Right atrium auricular region (tissue), 2 donors: ENCODE measurements at regions not wholly inside any gene's neighbourhood (a gene's known extent, or its start where the extent isn't known, plus 50 kb on each side); places are given as distances from the start of the nearest gene placed in this dataset.

Experiments
- DNase-seq: peaks from one replicate; pipeline ENCODE4 v3.0.0-alpha.2; 2019; ENCODE audit warnings: low spot score
- H3K27ac ChIP-seq, 2 donors: fragments of 200-600 bp; sonication (generic); 1 replicate in 1 of 2; 2 replicates in 1 of 2; pipeline ENCODE4 v1.5.1; 2016 to 2019
- H3K27me3 ChIP-seq, 2 donors: fragments of 200-600 bp; sonication (generic); one replicate each; pipeline versions ENCODE4 v1.5.1 to v1.6.0; 2017 to 2019
- H3K36me3 ChIP-seq: fragments of 200-600 bp; sonication (generic); one replicate; pipeline ENCODE4 v1.5.1; 2016
- H3K4me1 ChIP-seq, 2 donors: fragments of 200-600 bp; sonication (generic); one replicate each; pipeline versions ENCODE4 v1.5.1 to v1.6.0; 2017 to 2019
- H3K4me3 ChIP-seq, 2 donors: fragments of 200-600 bp; sonication (generic); 1 replicate in 1 of 2; 2 replicates in 1 of 2; pipeline ENCODE4 v1.5.1; 2017 to 2019; ENCODE audit warnings: mild to moderate bottlenecking in 1 of 2, moderate library complexity in 1 of 2
- H3K9me3 ChIP-seq, 2 donors: fragments of 200-600 bp; sonication (generic); one replicate each; pipeline ENCODE4 v1.5.1; 2019
- TF ChIP-seq, protein P1 (sequence below), 2 donors: fragments of 200-600 bp; sonication (generic); IDR thresholded peaks; one replicate each; pipeline ENCODE4 v1.5.1; 2019; ENCODE audit warnings: antibody characterized with exemption in 2 of 2

DNA sequence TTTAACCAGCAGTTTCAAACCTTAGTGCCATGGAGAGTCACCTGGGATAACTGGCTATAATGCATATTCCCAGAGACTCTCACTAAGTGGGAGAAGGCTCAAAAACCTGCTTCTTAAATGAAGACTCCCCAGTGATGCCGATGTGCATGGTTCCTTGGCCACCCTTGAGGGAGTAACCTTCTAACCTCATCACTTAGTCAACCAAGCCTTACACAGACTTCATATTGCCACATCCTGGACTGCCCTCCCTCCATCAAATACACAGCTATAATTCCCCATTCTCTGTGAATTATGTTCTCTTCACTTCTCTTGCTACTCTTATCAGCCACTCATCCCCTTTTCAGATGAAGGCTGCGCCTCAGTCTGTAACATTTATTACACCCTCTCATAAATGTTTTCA is 462.9 kb upstream of the RGPD4 start:
- TF ChIP-seq, protein P1, sequence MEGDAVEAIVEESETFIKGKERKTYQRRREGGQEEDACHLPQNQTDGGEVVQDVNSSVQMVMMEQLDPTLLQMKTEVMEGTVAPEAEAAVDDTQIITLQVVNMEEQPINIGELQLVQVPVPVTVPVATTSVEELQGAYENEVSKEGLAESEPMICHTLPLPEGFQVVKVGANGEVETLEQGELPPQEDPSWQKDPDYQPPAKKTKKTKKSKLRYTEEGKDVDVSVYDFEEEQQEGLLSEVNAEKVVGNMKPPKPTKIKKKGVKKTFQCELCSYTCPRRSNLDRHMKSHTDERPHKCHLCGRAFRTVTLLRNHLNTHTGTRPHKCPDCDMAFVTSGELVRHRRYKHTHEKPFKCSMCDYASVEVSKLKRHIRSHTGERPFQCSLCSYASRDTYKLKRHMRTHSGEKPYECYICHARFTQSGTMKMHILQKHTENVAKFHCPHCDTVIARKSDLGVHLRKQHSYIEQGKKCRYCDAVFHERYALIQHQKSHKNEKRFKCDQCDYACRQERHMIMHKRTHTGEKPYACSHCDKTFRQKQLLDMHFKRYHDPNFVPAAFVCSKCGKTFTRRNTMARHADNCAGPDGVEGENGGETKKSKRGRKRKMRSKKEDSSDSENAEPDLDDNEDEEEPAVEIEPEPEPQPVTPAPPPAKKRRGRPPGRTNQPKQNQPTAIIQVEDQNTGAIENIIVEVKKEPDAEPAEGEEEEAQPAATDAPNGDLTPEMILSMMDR (IDR thresholded peaks at IDR 0.05) = no peak
- Histone ChIP-seq H3K27ac (no peak overlapping the region), H3K36me3 (no peaks in the 10 kb centered on the region)

DNA sequence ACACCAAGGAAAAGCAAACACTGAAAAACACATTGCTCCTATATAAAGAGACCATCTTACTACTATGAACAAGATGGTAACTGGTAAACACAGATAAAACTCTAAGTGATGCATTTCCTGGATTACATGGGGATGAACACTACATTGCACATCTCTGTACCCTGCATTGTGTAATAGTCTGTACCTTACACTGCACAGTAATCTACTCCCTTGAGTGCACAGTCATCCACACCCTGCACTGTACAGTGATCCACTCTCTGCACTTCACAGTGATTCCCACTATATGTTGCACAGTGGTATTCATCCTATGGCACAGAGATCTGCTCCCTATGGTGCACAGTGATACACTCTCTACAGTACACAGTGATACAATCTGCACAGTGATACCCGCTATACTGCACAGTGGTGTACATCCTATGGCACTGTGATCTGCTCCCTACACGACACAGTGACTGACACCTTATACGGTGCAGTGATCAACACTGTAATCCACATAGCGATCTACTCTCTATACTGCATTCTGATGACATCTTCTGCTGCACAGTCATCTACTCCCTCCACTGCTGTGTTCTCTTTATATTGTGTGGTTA is 462.2 kb upstream of the RGPD4 start:
- TF ChIP-seq, protein P1 (IDR thresholded peaks at IDR 0.05) = no peak
- Histone ChIP-seq H3K27me3 (no peaks in the 10 kb centered on the region), H3K36me3 (no peaks in the 10 kb centered on the region), H3K4me3 (no peak overlapping the region), H3K4me1 (no peaks in the 10 kb centered on the region), H3K27ac (no peak overlapping the region), H3K9me3 (no peaks in the 10 kb centered on the region)
- DNase-seq = no peak

More for the DNA sequence above, 462.9 kb upstream of the RGPD4 start:
- no peak for DNase-seq
- Histone ChIP-seq H3K9me3 (no peaks in the 10 kb centered on the region), H3K4me3 (no peak overlapping the region), H3K27me3 (no peaks in the 10 kb centered on the region), H3K4me1 (no peaks in the 10 kb centered on the region)

DNA sequence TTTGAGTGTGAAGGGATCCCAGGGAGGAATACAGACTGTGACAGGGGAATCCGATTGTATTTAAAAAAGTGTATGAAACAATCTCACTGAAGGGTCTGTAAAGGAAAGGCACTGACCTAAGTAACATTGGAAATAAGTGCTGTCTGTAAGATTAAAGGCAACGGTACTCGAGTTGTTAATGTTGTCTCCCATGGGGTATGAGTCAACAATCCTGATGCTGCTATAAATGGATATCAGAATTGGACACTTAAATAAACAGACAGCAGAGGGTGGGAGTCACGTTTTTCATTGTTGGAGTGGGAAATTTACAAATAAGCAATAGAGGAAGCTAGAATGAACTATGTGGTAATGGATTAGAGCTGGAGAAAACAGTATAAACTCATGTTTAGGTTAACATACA is 452.4 kb upstream of the RGPD4 start:
- Histone ChIP-seq H3K27me3 (no peaks in the 10 kb centered on the region), H3K4me3 (no peak overlapping the region), H3K27ac (no peak overlapping the region), H3K36me3 (no peaks in the 10 kb centered on the region), H3K4me1 (no peaks in the 10 kb centered on the region), H3K9me3 (peaks cover 0 to 14% of the 10 kb centered on the region in 2 donors)
- TF ChIP-seq, protein P1 (IDR thresholded peaks at IDR 0.05) = no peak
- no peak for DNase-seq

DNA sequence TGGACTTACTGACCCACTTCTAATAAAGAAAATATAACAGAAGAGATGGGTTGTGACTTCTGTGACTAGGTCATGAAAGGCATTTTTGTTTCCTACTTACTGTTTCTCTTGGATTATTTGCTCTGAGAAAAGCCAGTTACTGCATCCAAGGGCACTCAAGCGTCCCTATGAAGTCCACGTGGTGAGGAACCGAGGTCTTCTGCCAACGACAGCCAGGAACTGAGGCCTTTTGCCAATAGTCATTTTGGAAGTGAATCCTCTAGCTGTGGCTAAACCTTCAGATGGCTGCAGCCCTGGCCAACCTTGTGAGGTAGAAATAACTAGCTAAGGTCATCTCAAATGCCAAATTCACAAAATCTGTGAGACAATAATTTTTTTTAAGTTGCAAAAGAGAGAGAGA is 449.8 kb upstream of the RGPD4 start:
- Histone ChIP-seq H3K4me3 (no peak overlapping the region), H3K4me1 (no peaks in the 10 kb centered on the region)
- DNase-seq = no peak

DNA sequence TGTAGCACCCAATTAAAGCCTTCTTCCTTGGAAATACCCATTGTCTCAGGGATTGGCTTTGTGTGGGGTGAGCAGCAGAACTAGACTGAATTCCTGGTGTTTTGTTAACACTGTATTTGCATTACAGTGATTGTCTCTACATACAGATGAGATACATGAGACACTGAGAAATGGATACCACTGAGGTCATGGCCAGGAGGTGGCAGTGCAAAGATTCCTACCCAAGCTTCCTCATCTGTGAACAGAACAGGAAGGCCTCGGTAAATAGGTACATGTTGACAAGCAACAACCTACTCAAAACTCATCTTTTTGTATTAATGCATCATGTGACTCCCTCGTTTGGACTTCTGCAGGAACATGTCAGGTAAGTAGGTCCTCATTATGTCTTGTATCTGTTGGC is 445.8 kb upstream of the RGPD4 start:
- Histone ChIP-seq H3K9me3 (no peaks in the 10 kb centered on the region), H3K4me1 (no peaks in the 10 kb centered on the region), H3K4me3 (no peak overlapping the region), H3K27me3 (no peaks in the 10 kb centered on the region), H3K36me3 (no peaks in the 10 kb centered on the region), H3K27ac (no peak overlapping the region)
- TF ChIP-seq, protein P1 (IDR thresholded peaks at IDR 0.05) = no peak
- DNase-seq = no peak

More for the DNA sequence above, 449.8 kb upstream of the RGPD4 start:
- H3K9me3 ChIP-seq = peaks cover 0 to 5% of the 10 kb centered on the region in 2 donors
- H3K27me3 ChIP-seq = no peaks in the 10 kb centered on the region
- TF ChIP-seq, protein P1 (IDR thresholded peaks at IDR 0.05) = no peak
- H3K36me3 ChIP-seq = no peaks in the 10 kb centered on the region
- no peak overlapping the region for H3K27ac ChIP-seq

DNA sequence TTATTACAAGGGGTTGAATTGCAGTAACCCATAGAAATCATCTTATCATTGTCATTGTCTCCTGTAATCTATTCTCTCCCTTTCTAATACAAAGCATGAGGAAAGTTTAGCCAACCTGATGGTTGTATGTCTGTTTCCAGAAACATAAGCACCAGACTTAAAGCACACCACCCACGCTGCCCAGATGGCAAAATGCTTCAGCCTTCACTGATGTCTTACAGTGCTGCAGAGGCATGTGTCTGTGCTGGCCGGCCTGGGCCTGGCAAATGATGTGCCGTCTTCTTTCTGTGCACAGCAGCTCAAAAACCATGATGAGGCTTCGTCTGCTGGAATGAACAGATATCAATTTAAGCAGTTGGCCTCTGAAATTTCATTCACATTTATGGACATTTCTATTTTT is 443.0 kb upstream of the RGPD4 start:
- H3K4me3 ChIP-seq = no peak overlapping the region
- H3K27me3 ChIP-seq = no peaks in the 10 kb centered on the region
- H3K27ac ChIP-seq = no peak overlapping the region
- H3K4me1 ChIP-seq = no peaks in the 10 kb centered on the region
- H3K9me3 ChIP-seq = no peaks in the 10 kb centered on the region
- no peaks in the 10 kb centered on the region for H3K36me3 ChIP-seq
- TF ChIP-seq, protein P1 (IDR thresholded peaks at IDR 0.05) = no peak
- DNase-seq = no peak
